A549 (cell line): ENCODE measurements at regions not wholly inside any gene's neighbourhood (a gene's known extent, or its start where the extent isn't known, plus 50 kb on each side); places are given as distances from the start of the nearest gene placed in this dataset.

Experiments used
- ATAC-seq, 2 experiments: fragments of 200-7000 bp in 1 of 2; fragments of >200 bp in 1 of 2; cut with Nextera tagmentation in 1 of 2; cut with Tn5 transposase in 1 of 2; 3 replicates each; pipeline versions ENCODE4 v1.8.0 to v1.9.1; 2018 to 2020; ENCODE audit warnings: mild to moderate bottlenecking in 1 of 2, moderate library complexity in 1 of 2
- CTCF ChIA-PET: fragments of 300-600 bp; sonication (Branson Sonifier 250); formaldehyde crosslinking; extraction: SDS; loops from one replicate; lab custom pipeline; 2021; ENCODE audit warnings: antibody characterized with exemption, inconsistent platforms; lab: Yijun Ruan, JAX
- POLR2A ChIA-PET: fragments of 350-600 bp; formaldehyde crosslinking; extraction: SDS; loops from one replicate; lab custom pipeline; 2021; ENCODE audit warnings: antibody characterized with exemption, inconsistent platforms; lab: Yijun Ruan, JAX
- DNase-seq, 2 experiments: peaks; one replicate each; pipeline versions ENCODE4 v3.0.0 to v3.0.0-alpha.2; 2011 to 2016; ENCODE audit warnings: low read depth in 1 of 2, low spot score in 1 of 2
- FAIRE-seq: peaks from 2 replicates; lab custom pipeline; 2011; peaks lifted over from hg19 to GRCh38; lab: Jason Lieb, UNC
- H3K27ac ChIP-seq, 2 experiments: fragments of >200 bp; sonication (Bioruptor Twin); formaldehyde crosslinking; 3 replicates each; pipeline ENCODE4 v1.5.1; 2016 to 2017
- H3K4me1 ChIP-seq: fragments of >200 bp; sonication (Bioruptor Twin); formaldehyde crosslinking; 3 replicates; pipeline ENCODE4 v1.6.1; 2016
- H3K4me2 ChIP-seq: fragments of >200 bp; sonication (Bioruptor Twin); formaldehyde crosslinking; 3 replicates; pipeline ENCODE4 v1.6.1; 2016
- H3K4me3 ChIP-seq: fragments of >200 bp; sonication (Bioruptor Twin); formaldehyde crosslinking; 3 replicates; pipeline ENCODE4 v1.5.1; 2016
- H3K9me3 ChIP-seq: fragments of >200 bp; sonication (Bioruptor Twin); formaldehyde crosslinking; 3 replicates; pipeline ENCODE4 v1.6.1; 2016
- BHLHE40 ChIP-seq: IDR thresholded peaks from 2 replicates; pipeline ENCODE4 v1.6.1; 2012; ENCODE audit warnings: low read depth, low read length, inconsistent platforms
- EHMT2 ChIP-seq: fragments of 200-600 bp; sonication (generic); IDR thresholded peaks from 2 replicates; pipeline ENCODE4 v1.6.1; 2016; ENCODE audit warnings: antibody characterized with exemption, low read depth, mild to moderate bottlenecking, moderate library complexity
- EP300 ChIP-seq, 2 experiments: fragments of >200 bp; sonication (Bioruptor Twin); formaldehyde crosslinking; IDR thresholded peaks; 2 replicates in 1 of 2; 3 replicates in 1 of 2; pipeline ENCODE4 v1.6.1; 2016 to 2017
- FOSL2 ChIP-seq, 2 experiments: fragments of 450-650 bp in 1 of 2; fragments of >200 bp in 1 of 2; sonication (Bioruptor Twin) in 1 of 2; formaldehyde crosslinking; IDR thresholded peaks; 2 replicates each; pipeline versions ENCODE4 v1.5.0 to v1.6.1; 2016 to 2020; ENCODE audit warnings: mild to moderate bottlenecking in 1 of 2, moderate library complexity in 1 of 2
- HDAC2 ChIP-seq: fragments of 200-600 bp; sonication (generic); IDR thresholded peaks from 2 replicates; pipeline ENCODE4 v1.6.1; 2016
- HEYL ChIP-seq: fragments of 250-450 bp; sonication (Bioruptor Pico); IDR thresholded peaks from 2 replicates; pipeline ENCODE4 v1.8.0; 2021; ENCODE audit warnings: mild to moderate bottlenecking, moderate library complexity
- HOXA7 ChIP-seq: fragments of 250-450 bp; sonication (Bioruptor Pico); IDR thresholded peaks from 2 replicates; pipeline ENCODE4 v1.5.0; 2020; ENCODE audit warnings: mild to moderate bottlenecking, moderate library complexity
- MAFK ChIP-seq: fragments of 450-650 bp; IDR thresholded peaks from 2 replicates; pipeline ENCODE4 v1.6.1; 2014; ENCODE audit not compliant: partially characterized antibody
- MAZ ChIP-seq: fragments of 150-350 bp; IDR thresholded peaks from 2 replicates; pipeline ENCODE4 v1.6.1; 2014; ENCODE audit warnings: antibody characterized with exemption, low read depth, low read length, borderline replicate concordance
- POLR2A ChIP-seq: IDR thresholded peaks from 2 replicates; pipeline ENCODE4 v1.6.1; 2012; ENCODE audit warnings: mild to moderate bottlenecking, low read length
- RAD21 ChIP-seq, 2 experiments: fragments of >200 bp in 1 of 2; sonication (Bioruptor Twin) in 1 of 2; formaldehyde crosslinking in 1 of 2; IDR thresholded peaks in 1 of 2; conservative IDR thresholded peaks in 1 of 2; 2 replicates in 1 of 2; 3 replicates in 1 of 2; pipeline ENCODE4 v1.6.1; 2012 to 2018; ENCODE audit warnings: inconsistent platforms in 1 of 2
- RARB ChIP-seq: fragments of 250-450 bp; sonication (Bioruptor Pico); IDR thresholded peaks from 2 replicates; pipeline ENCODE4 v1.8.0; 2021; ENCODE audit warnings: mild to moderate bottlenecking, moderate library complexity
- RFX5 ChIP-seq: fragments of 450-650 bp; IDR thresholded peaks from 2 replicates; pipeline ENCODE4 v1.7.1; 2014; ENCODE audit warnings: antibody characterized with exemption, mild to moderate bottlenecking, moderate library complexity
- SREBF2 ChIP-seq: fragments of 450-650 bp; IDR thresholded peaks from 2 replicates; pipeline ENCODE4 v1.6.1; 2014; ENCODE audit warnings: mild to moderate bottlenecking, moderate library complexity
- TP53 ChIP-seq: fragments of 250-450 bp; sonication (Bioruptor Pico); IDR thresholded peaks from 2 replicates; pipeline ENCODE4 v1.5.0; 2021; ENCODE audit warnings: mild to moderate bottlenecking, moderate library complexity
- ZNF302 ChIP-seq: fragments of 250-450 bp; sonication (Bioruptor Pico); IDR thresholded peaks from 2 replicates; pipeline ENCODE4 v1.9.0; 2021; ENCODE audit warnings: inconsistent platforms, mild to moderate bottlenecking, moderate library complexity
- WGBS: methylation state at CpG from one replicate; pipeline ENCODE4 v1.1.6; 2017; ENCODE audit errors: missing lambda C conversion rate; 5-methylcytosine and 5-hydroxymethylcytosine counted together
- TF ChIP-seq, protein P1 (sequence below): IDR thresholded peaks from 2 replicates; pipeline ENCODE4 v1.6.1; 2012; ENCODE audit warnings: low read depth, borderline replicate concordance
- TF ChIP-seq, protein P2 (sequence below): fragments of >200 bp; sonication (Bioruptor Twin); formaldehyde crosslinking; IDR thresholded peaks from 3 replicates; pipeline ENCODE4 v1.5.1; 2016
- TF ChIP-seq, protein P3 (sequence below): fragments of >200 bp; sonication (Bioruptor Twin); formaldehyde crosslinking; IDR thresholded peaks from 3 replicates; pipeline ENCODE4 v1.6.1; 2016
- TF ChIP-seq, protein P4 (sequence below): fragments of 150-350 bp; IDR thresholded peaks from 2 replicates; pipeline ENCODE4 v1.6.1; 2014; ENCODE audit warnings: low read depth, mild to moderate bottlenecking, low read length
- TF ChIP-seq, protein P5 (sequence below): fragments of >200 bp; sonication (Bioruptor Twin); formaldehyde crosslinking; IDR thresholded peaks from 2 replicates; pipeline ENCODE4 v1.6.1; 2016

DNA sequence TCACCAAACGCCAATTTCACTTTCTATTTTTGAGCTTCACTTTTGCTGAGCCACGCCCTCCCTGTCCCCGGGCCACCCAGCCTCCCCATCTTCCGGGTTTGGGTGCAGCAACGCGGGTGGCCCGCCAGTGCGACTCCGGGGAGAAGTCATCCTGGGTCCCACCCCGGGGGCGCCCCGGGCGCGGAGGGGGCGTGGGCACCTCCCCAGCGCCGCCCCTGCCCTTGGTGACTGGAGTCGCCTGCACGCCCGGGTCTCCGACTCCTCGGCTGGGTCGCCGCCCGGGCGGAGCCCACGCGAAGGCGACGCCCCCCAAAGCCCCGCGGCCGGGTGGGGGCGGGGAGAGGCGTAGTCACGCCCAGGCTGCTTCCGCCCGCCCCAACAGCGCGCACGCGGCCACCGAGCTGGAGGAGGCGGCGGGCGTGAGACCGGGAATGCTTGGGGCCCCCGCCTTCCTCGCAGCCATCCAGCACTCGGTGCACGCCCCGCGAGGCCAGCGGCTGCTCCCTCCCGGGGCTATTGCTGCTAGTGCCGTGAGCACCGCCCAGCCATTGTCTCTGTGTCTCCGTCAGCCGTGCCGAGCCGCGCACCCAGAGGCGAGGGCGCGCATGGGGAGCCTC lies 362.1 kb upstream of the AMELY start:
- peak overlapping the region; percentile 83 for H3K4me2 ChIP-seq
- peak overlapping the region; percentile 78 for H3K4me3 ChIP-seq
- peak; percentile 81 to 85 for ATAC-seq
- H3K27ac ChIP-seq = peak overlapping the region; percentile 83 to 96
- no peaks in the 10 kb centered on the region for H3K9me3 ChIP-seq
- ChIA-PET CTCF (no interaction called here), POLR2A (no interaction called here)
- DNase-seq = peak; percentile 40 to 75
- FAIRE-seq = no peak
- no peaks in the 10 kb centered on the region for H3K4me1 ChIP-seq
- TF ChIP-seq POLR2A = no peak
- TF ChIP-seq, protein P1, sequence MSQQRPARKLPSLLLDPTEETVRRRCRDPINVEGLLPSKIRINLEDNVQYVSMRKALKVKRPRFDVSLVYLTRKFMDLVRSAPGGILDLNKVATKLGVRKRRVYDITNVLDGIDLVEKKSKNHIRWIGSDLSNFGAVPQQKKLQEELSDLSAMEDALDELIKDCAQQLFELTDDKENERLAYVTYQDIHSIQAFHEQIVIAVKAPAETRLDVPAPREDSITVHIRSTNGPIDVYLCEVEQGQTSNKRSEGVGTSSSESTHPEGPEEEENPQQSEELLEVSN = no peak
- WGBS = 0% methylated on average over 2 of the region's 65 CpGs

DNA sequence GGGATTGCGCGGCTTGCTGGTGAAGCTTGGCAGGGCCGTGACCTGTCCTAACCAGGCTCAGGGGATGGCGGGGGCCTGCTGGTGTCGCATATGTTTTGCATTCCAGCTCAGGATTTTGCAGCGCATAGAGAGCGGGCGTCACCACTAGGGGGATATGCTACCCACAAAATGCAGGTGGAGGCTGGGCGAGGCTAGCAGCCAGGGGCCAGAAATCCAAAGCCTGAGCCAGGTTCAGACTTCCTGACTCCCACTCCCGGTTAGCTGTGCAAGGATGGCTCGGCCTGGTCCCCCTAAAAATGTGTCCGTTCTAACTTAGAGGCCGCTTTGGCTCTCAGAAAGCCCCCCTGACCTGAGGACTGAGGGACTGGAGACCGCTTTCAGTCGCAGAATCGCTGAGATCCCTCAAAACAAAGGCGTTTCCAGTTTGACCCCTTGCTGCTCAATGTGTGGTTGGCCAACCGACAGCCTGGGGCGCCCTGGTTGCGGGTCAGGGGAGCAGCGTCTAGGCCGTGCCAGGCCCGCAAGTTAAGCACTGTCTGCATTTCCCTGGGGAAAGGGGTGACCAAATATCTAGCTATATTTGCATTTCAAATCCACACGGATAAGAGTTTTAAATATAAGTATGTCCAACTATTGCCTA lies 361.1 kb upstream of the AMELY start:
- H3K4me1 ChIP-seq = no peaks in the 10 kb centered on the region
- H3K4me3 ChIP-seq = peak overlapping the region; percentile 78
- peak in 1 of 2 experiments; percentile 74 for DNase-seq
- H3K27ac ChIP-seq = peak overlapping the region; percentile 83 to 96
- ChIA-PET POLR2A (no interaction called here), CTCF (no interaction called here)
- 3% methylated on average over 13 of the region's 24 CpGs for WGBS
- peak in 1 of 2 experiments; percentile 46; a peak in 3 of 5 replicates for TF ChIP-seq RAD21 (conservative IDR thresholded peaks at IDR 0.05 in 1 of 2, IDR thresholded peaks at IDR 0.05 in 1 of 2)
- TF ChIP-seq, protein P2, sequence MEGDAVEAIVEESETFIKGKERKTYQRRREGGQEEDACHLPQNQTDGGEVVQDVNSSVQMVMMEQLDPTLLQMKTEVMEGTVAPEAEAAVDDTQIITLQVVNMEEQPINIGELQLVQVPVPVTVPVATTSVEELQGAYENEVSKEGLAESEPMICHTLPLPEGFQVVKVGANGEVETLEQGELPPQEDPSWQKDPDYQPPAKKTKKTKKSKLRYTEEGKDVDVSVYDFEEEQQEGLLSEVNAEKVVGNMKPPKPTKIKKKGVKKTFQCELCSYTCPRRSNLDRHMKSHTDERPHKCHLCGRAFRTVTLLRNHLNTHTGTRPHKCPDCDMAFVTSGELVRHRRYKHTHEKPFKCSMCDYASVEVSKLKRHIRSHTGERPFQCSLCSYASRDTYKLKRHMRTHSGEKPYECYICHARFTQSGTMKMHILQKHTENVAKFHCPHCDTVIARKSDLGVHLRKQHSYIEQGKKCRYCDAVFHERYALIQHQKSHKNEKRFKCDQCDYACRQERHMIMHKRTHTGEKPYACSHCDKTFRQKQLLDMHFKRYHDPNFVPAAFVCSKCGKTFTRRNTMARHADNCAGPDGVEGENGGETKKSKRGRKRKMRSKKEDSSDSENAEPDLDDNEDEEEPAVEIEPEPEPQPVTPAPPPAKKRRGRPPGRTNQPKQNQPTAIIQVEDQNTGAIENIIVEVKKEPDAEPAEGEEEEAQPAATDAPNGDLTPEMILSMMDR = peak; percentile 25; the same call in 1 of the 3 replicates
- TF ChIP-seq, protein P3, sequence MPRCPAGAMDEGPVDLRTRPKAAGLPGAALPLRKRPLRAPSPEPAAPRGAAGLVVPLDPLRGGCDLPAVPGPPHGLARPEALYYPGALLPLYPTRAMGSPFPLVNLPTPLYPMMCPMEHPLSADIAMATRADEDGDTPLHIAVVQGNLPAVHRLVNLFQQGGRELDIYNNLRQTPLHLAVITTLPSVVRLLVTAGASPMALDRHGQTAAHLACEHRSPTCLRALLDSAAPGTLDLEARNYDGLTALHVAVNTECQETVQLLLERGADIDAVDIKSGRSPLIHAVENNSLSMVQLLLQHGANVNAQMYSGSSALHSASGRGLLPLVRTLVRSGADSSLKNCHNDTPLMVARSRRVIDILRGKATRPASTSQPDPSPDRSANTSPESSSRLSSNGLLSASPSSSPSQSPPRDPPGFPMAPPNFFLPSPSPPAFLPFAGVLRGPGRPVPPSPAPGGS = no peak
- H3K9me3 ChIP-seq = no peaks in the 10 kb centered on the region
- peak overlapping the region; percentile 83 for H3K4me2 ChIP-seq
- peak; percentile 70 to 75 for ATAC-seq
- no peak for FAIRE-seq

DNA sequence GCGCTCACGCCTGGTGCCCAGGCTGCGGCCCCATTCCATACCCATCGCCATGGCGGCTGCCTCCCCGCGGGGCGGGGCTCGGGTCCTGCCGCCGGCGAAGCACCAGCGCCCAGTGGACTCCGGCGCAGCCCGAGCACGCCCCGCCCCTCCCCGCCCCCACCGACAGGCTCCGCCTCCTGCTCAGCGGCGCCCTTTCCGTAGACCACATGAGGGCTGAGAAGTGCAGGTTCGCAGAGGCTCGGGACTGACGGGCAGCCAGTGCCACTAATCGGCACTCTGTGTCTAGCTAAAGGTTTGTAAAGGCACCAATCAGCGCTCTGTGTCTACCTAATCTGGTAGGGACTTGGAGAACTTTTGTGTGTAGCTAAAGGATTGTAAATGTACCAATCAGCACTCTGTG lies 352.2 kb upstream of the AMELY start:
- no peak for DNase-seq
- H3K4me3 ChIP-seq = no peak overlapping the region
- no peak for FAIRE-seq
- ATAC-seq = no peak
- no peak for TF ChIP-seq HEYL (CRISPR knock-in tag)
- TF ChIP-seq RAD21 (conservative IDR thresholded peaks at IDR 0.05 in 1 of 2, IDR thresholded peaks at IDR 0.05 in 1 of 2) = no peak
- TF ChIP-seq BHLHE40 = no peak
- TF ChIP-seq FOSL2 (IDR thresholded peaks at IDR 0.05) = no peak
- TF ChIP-seq FOSL2 (CRISPR knock-in tag; IDR thresholded peaks at IDR 0.05) = no peak
- TF ChIP-seq EHMT2 = no peak
- no peak for TF ChIP-seq RFX5
- no peak for TF ChIP-seq HOXA7 (CRISPR knock-in tag)
- no peak for TF ChIP-seq EP300 (IDR thresholded peaks at IDR 0.05)
- TF ChIP-seq MAZ = no peak
- H3K4me1 ChIP-seq = no peaks in the 10 kb centered on the region
- no peaks in the 10 kb centered on the region for H3K9me3 ChIP-seq
- ChIA-PET POLR2A (no interaction called here), CTCF (no interaction called here)
- no peak overlapping the region for H3K4me2 ChIP-seq
- no peak overlapping the region for H3K27ac ChIP-seq
- 100% methylated on average over 1 of the region's 29 CpGs for WGBS

DNA sequence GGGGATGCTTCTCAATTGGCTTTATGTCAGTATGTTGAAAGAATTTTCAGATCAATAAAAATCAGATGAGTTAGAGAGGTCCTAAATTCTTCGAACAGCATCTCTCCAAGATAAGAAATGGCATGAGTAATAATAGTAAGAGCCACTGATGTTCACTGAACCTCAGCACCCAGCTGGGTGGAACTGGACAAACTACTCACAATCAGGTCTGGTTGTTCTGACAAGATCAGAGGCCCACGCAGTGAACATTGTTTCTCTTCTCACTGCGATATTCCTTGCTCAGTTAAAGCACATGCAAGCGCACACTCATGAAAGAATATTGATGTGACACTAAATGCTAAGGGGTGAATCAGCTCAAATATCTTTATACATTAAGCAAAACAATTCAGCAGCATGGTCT lies 351.0 kb upstream of the AMELY start:
- no peak overlapping the region for H3K4me3 ChIP-seq
- no peak for DNase-seq
- FAIRE-seq = no peak
- ChIA-PET POLR2A (no interaction called here), CTCF (no interaction called here)
- H3K4me1 ChIP-seq = no peaks in the 10 kb centered on the region
- WGBS = 77% methylated on average over 4 of the region's 4 CpGs
- no peak for ATAC-seq
- TF ChIP-seq EHMT2 = no peak
- TF ChIP-seq HDAC2 = no peak
- no peak for TF ChIP-seq EP300 (IDR thresholded peaks at IDR 0.05)
- TF ChIP-seq ZNF302 (CRISPR knock-in tag) = no peak
- TF ChIP-seq HEYL (CRISPR knock-in tag) = no peak
- TF ChIP-seq RARB (CRISPR knock-in tag) = no peak
- TF ChIP-seq, protein P4, sequence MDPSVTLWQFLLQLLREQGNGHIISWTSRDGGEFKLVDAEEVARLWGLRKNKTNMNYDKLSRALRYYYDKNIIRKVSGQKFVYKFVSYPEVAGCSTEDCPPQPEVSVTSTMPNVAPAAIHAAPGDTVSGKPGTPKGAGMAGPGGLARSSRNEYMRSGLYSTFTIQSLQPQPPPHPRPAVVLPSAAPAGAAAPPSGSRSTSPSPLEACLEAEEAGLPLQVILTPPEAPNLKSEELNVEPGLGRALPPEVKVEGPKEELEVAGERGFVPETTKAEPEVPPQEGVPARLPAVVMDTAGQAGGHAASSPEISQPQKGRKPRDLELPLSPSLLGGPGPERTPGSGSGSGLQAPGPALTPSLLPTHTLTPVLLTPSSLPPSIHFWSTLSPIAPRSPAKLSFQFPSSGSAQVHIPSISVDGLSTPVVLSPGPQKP = no peak
- TF ChIP-seq, protein P3 = no peak
- TF ChIP-seq, protein P5, sequence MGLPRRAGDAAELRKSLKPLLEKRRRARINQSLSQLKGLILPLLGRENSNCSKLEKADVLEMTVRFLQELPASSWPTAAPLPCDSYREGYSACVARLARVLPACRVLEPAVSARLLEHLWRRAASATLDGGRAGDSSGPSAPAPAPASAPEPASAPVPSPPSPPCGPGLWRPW = no peak
- no peak for TF ChIP-seq TP53 (CRISPR knock-in tag)
- no peak for TF ChIP-seq BHLHE40
- TF ChIP-seq MAFK = no peak
- TF ChIP-seq SREBF2 = no peak
- TF ChIP-seq, all 56 proteins: peak for 0
- H3K9me3 ChIP-seq = no peaks in the 10 kb centered on the region
- H3K27ac ChIP-seq = no peak overlapping the region
- H3K4me2 ChIP-seq = no peak overlapping the region
